HepG2 (cell line): ENCODE measurements at regions not wholly inside any gene's neighbourhood (a gene's known extent, or its start where the extent isn't known, plus 50 kb on each side); places are given as distances from the start of the nearest gene placed in this dataset.

ENCODE experiments used
- ATAC-seq: fragments of 200-7000 bp; cut with Tn5 transposase; 3 replicates; pipeline ENCODE4 v1.9.1; 2020; ENCODE audit warnings: mild to moderate bottlenecking, moderate library complexity
- BruUV-seq: library from RNA; stranded (reverse); fragments of 400-500 nt; replicated peaks from 2 replicates; lab custom pipeline; 2021; lab: Mats Ljungman, UMichigan
- CTCF ChIA-PET: fragments of 300-600 bp; formaldehyde crosslinking; extraction: SDS; loops from one replicate; lab custom pipeline; 2021; ENCODE audit warnings: low total read pairs, inconsistent platforms, low intra/inter-chr PET ratio; lab: Yijun Ruan, JAX
- POLR2A ChIA-PET: fragments of 350-600 bp; sonication (Branson Sonifier 250); formaldehyde crosslinking; loops from one replicate; lab custom pipeline; 2020; ENCODE audit warnings: antibody characterized with exemption, inconsistent platforms; lab: Yijun Ruan, JAX
- DNase-seq: peaks from one replicate; pipeline ENCODE4 v3.0.0-alpha.2; 2015; ENCODE audit warnings: low spot score
- FAIRE-seq: peaks from 3 replicates; lab custom pipeline; 2011; peaks lifted over from hg19 to GRCh38; lab: Jason Lieb, UNC
- H2AFZ ChIP-seq: one replicate; pipeline ENCODE4 v1.6.1; 2011; ENCODE audit warnings: low read length, inconsistent platforms
- H3K27ac ChIP-seq: fragments of 300-600 bp; 3 replicates; pipeline ENCODE4 v1.8.0; 2011; ENCODE audit warnings: mixed run types, mild to moderate bottlenecking, mixed read lengths, low read length, inconsistent platforms; ENCODE audit not compliant: insufficient read depth; ENCODE audit errors: extremely low read length
- H3K27me3 ChIP-seq, 2 experiments: fragments of 200-600 bp in 1 of 2; 2 replicates in 1 of 2; 3 replicates in 1 of 2; pipeline versions ENCODE4 v1.6.0 to v1.8.0; 2011; ENCODE audit warnings: low read length in 2 of 2, mild to moderate bottlenecking in 2 of 2, moderate library complexity in 2 of 2, inconsistent platforms in 1 of 2; ENCODE audit not compliant: insufficient read depth in 2 of 2, control insufficient read depth in 1 of 2
- H3K36me3 ChIP-seq, 2 experiments: fragments of 200-600 bp in 1 of 2; replicated peaks in 1 of 2; 2 replicates in 1 of 2; 3 replicates in 1 of 2; pipeline versions ENCODE4 v1.5.1 to v1.8.0; 2011; ENCODE audit warnings: low read length in 2 of 2, inconsistent platforms in 1 of 2; ENCODE audit not compliant: insufficient read depth in 2 of 2, control insufficient read depth in 1 of 2
- H3K4me1 ChIP-seq: 2 replicates; pipeline ENCODE4 v1.5.1; 2012; ENCODE audit warnings: low read length, inconsistent platforms; ENCODE audit not compliant: insufficient read depth
- H3K4me2 ChIP-seq: 2 replicates; pipeline ENCODE4 v1.6.0; 2011; ENCODE audit warnings: low read depth, low read length, inconsistent platforms
- H3K4me3 ChIP-seq, 3 experiments: fragments of 200-600 bp in 1 of 3; sonication (generic), shearing (Covaris generic) in 1 of 3; replicated peaks in 1 of 3; 2 replicates each; pipeline ENCODE4 v1.5.1; 2011 to 2016; ENCODE audit warnings: low read length in 3 of 3, inconsistent platforms in 2 of 3, low read depth in 2 of 3, mild to moderate bottlenecking in 2 of 3, control low read depth in 1 of 3, mixed read lengths in 1 of 3; ENCODE audit not compliant: insufficient read depth in 1 of 3
- H3K79me2 ChIP-seq: one replicate; pipeline ENCODE4 v1.6.1; 2011; ENCODE audit warnings: low read length, inconsistent platforms; ENCODE audit not compliant: insufficient read depth
- H3K9ac ChIP-seq: 2 replicates; pipeline ENCODE4 v1.6.0; 2011; ENCODE audit warnings: mild to moderate bottlenecking, low read depth, low read length, inconsistent platforms; ENCODE audit not compliant: insufficient read depth
- H3K9me3 ChIP-seq: 2 replicates; pipeline ENCODE4 v1.5.1; 2012; ENCODE audit warnings: mild to moderate bottlenecking, low read length
- H4K20me1 ChIP-seq: 2 replicates; pipeline ENCODE4 v1.6.0; 2011; ENCODE audit warnings: inconsistent platforms, mild to moderate bottlenecking, low read length, moderate library complexity; ENCODE audit not compliant: insufficient read depth
- ZNF136 ChIP-seq: sonication (generic); formaldehyde crosslinking; IDR thresholded peaks from 2 replicates; pipeline ENCODE4 v1.8.1; 2022; ENCODE audit warnings: low read depth, mild to moderate bottlenecking, moderate library complexity, missing genetic modification reagents
- ZNF639 ChIP-seq: conservative IDR thresholded peaks from 2 replicates; pipeline ENCODE4 v1.6.1; 2018; ENCODE audit warnings: missing genetic modification reagents
- WGBS: methylation state at CpG from one replicate; pipeline ENCODE4 v1.1.6; 2017; ENCODE audit warnings: low lambda C conversion rate; 5-methylcytosine and 5-hydroxymethylcytosine counted together
- in situ Hi-C: cut with HindIII; loops from 2 replicates; pipeline ENCODE4 v1.10.0; 2017; ENCODE audit warnings: low pct_unique_long_range_greater_than_20kb; ENCODE audit not compliant: extremely low pct_ligation_motif_present
- intact Hi-C: fragments of 100-400 bp; cut with micrococcal nuclease; formaldehyde crosslinking; loops from one replicate; pipeline ENCODE4 v1.10.0; 2022; ENCODE audit not compliant: unreplicated experiment
- TF ChIP-seq, protein P1 (sequence below): sonication (generic); formaldehyde crosslinking; IDR thresholded peaks from 2 replicates; pipeline ENCODE4 v1.5.0; 2020; ENCODE audit warnings: mild to moderate bottlenecking, missing genetic modification reagents, borderline replicate concordance

DNA sequence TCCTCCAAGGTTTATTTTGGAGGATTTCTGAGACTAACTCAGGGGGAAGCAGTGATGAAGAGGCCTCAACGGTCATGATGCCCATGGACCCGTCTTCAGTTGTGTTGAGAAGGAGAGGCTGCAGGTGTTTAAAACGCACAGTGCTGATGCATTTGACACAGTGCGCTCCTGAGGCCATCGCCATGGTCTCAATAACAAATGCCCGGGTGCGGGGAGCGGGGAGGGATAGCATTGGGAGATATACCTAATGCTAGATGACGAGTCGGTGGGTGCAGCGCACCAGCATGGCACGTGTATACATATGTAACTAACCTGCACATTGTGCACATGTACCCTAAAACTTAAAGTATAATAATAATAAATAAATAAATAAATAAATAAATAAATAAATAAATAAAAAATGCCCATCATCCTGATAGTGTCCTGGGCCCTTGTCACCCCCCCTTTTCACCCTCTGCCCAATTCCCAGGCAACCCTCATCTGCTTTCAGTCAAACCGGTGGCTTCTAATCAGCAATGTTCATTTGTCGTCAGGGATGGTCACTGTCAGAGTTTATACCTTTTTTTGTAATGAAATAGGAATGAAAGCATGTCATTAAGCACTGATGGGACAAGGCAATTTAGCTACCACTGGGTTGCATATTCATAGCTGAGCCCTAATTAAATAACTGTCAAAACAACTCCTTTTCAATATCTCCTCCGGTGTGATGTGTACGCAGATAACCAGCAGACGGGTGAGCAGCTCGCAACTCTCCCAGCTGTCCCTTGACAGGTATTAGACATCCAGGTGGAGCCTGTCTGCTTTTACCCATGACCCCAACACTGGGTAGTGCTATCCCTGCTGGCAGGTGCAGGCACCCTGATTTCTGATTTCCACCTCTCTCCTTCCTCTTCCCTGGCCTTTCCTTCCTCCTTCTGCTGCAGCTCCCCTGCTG lies 95.9 kb downstream of the KCNF1 start:
- CTCF ChIA-PET = no interaction called here
- Histone ChIP-seq H3K27ac (no peak overlapping the region), H3K9me3 (peaks cover 12% of the 10 kb centered on the region), H3K27me3 (peaks cover 3 to 47% of the 10 kb centered on the region in 2 experiments; a peak in 3 of 5 replicates), H3K36me3 (no peaks in the 10 kb centered on the region), H4K20me1 (no peaks in the 10 kb centered on the region), H2AFZ (no peak overlapping the region), H3K4me1 (no peaks in the 10 kb centered on the region), H3K79me2 (no peaks in the 10 kb centered on the region), H3K4me2 (no peak overlapping the region), H3K4me3 (no peak overlapping the region), H3K9ac (no peak overlapping the region)
- no TSS peak for BruUV-seq
- no peak for TF ChIP-seq ZNF136
- TF ChIP-seq ZNF639 = no peak
- TF ChIP-seq, protein P1, sequence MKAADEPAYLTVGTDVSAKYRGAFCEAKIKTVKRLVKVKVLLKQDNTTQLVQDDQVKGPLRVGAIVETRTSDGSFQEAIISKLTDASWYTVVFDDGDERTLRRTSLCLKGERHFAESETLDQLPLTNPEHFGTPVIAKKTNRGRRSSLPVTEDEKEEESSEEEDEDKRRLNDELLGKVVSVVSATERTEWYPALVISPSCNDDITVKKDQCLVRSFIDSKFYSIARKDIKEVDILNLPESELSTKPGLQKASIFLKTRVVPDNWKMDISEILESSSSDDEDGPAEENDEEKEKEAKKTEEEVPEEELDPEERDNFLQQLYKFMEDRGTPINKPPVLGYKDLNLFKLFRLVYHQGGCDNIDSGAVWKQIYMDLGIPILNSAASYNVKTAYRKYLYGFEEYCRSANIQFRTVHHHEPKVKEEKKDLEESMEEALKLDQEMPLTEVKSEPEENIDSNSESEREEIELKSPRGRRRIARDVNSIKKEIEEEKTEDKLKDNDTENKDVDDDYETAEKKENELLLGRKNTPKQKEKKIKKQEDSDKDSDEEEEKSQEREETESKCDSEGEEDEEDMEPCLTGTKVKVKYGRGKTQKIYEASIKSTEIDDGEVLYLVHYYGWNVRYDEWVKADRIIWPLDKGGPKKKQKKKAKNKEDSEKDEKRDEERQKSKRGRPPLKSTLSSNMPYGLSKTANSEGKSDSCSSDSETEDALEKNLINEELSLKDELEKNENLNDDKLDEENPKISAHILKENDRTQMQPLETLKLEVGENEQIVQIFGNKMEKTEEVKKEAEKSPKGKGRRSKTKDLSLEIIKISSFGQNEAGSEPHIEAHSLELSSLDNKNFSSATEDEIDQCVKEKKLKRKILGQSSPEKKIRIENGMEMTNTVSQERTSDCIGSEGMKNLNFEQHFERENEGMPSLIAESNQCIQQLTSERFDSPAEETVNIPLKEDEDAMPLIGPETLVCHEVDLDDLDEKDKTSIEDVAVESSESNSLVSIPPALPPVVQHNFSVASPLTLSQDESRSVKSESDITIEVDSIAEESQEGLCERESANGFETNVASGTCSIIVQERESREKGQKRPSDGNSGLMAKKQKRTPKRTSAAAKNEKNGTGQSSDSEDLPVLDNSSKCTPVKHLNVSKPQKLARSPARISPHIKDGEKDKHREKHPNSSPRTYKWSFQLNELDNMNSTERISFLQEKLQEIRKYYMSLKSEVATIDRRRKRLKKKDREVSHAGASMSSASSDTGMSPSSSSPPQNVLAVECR = no peak
- FAIRE-seq (no peak), ATAC-seq (no peak), DNase-seq (no peak)
- in situ Hi-C loops (no loop called here), intact Hi-C loops (no loop called here)
- WGBS = 59% methylated on average over 18 of the region's 18 CpGs
- POLR2A ChIA-PET = no interaction called here
